ENCODE measurements at regions not wholly inside any gene's neighbourhood (a gene's known extent, or its start where the extent isn't known, plus 50 kb on each side); places are given as distances from the start of the nearest gene placed in this dataset.

DNA sequence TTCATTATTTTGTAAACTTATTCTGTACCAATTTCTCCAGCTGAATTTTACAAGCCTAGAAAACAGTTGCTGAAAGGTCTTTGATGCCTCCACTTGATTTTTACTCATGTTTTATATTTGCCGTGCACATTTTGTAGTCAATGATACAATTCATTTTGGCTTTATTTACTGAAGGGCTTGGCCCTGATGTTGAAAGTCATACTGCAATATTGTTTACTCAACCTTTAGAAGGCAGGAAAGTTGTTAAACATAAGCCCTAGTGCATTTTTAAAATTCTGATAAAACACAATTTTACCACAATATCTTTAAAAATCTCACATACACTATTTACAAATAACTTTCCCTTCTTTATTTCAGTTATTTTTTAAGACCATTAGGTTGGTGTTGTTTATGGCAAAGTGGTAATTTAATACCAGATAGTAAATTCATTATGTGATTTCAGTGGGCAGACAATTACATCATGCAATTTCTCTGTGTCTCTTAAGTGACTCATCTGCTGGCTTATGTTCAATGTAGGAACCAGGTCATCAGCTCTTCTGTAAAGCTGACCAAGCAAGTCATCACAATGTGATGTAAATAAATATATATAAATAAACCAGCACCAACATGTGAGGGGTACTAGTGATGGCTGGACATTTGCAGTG lies 121.1 kb upstream of the SLC35B3 start:
- no peak overlapping the region for H3K4me3 ChIP-seq (ENCODE audit: low read depth, low read length)
- TF ChIP-seq CTCF (IDR thresholded peaks at IDR 0.05; ENCODE audit: low read depth, low read length): no peak

- H3K4me3 ChIP-seq (ENCODE audit: low read depth, low read length): no peak overlapping the region
- TF ChIP-seq CTCF (IDR thresholded peaks at IDR 0.05; ENCODE audit: low read depth, low read length): no peak
Observed at GRCh38 chr6:8551993-8552392, 116.6 kb upstream of the SLC35B3 start.

GRCh38 chr6:8551386-8551785 lies 116.0 kb upstream of the SLC35B3 start:
- H3K4me3 ChIP-seq (ENCODE audit: low read depth, low read length): no peak overlapping the region
- TF ChIP-seq CTCF (IDR thresholded peaks at IDR 0.05; ENCODE audit: low read depth, low read length): no peak

- TF ChIP-seq CTCF (IDR thresholded peaks at IDR 0.05; ENCODE audit: low read depth, low read length): no peak
- H3K4me3 ChIP-seq (ENCODE audit: low read depth, low read length): no peak overlapping the region
Observed at GRCh38 chr6:8549074-8549790, 113.9 kb upstream of the SLC35B3 start.

- no peak for TF ChIP-seq CTCF (IDR thresholded peaks at IDR 0.05; ENCODE audit: low read depth, low read length)
Observed at GRCh38 chr6:8546496-8546895, 111.2 kb upstream of the SLC35B3 start.

DNA sequence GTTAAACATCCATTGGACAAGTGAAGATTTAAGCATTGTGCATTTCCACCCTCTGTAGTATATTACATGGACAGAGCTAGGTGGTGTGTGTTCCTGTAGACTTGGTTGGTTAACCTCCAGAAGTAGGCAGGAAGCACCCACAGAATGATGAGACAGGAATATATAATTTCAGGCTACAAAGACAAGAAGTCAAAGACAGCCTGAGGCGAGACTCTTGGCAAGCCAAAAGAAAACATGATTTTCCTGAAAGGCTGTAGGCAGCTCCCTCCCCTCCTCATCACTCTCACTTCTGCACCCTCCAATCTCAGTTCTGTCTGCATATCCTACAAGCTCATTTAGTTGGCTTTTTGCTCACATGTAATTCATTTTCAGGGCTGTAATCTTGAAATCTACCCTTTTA lies 110.0 kb upstream of the SLC35B3 start:
- TF ChIP-seq CTCF (IDR thresholded peaks at IDR 0.05; ENCODE audit: low read depth, low read length): no peak
- no peak overlapping the region for H3K4me3 ChIP-seq (ENCODE audit: low read depth, low read length)

More at GRCh38 chr6:8546496-8546895, 111.2 kb upstream of the SLC35B3 start:
- no peak overlapping the region for H3K4me3 ChIP-seq (ENCODE audit: low read depth, low read length)

GRCh38 chr6:8543714-8544113 lies 108.4 kb upstream of the SLC35B3 start:
- H3K4me3 ChIP-seq (ENCODE audit: low read depth, low read length): no peak overlapping the region
- no peak for TF ChIP-seq CTCF (IDR thresholded peaks at IDR 0.05; ENCODE audit: low read depth, low read length)

Data from WI38 (cell line).